Body of pancreas (tissue), 4 donors: ENCODE measurements at regions not wholly inside any gene's neighbourhood (a gene's known extent, or its start where the extent isn't known, plus 50 kb on each side); places are given as distances from the start of the nearest gene placed in this dataset.

ENCODE experiments used
- CTCF ChIP-seq, 7 experiments: fragments of 450-650 bp in 4 of 7; fragments of 200-600 bp in 3 of 7; sonication (generic) in 3 of 7; IDR thresholded peaks; one replicate each; pipeline ENCODE4 v1.5.1; 2016 to 2019; ENCODE audit warnings: antibody characterized with exemption in 7 of 7
- POLR2A ChIP-seq, 3 donors: fragments of 450-650 bp; IDR thresholded peaks; one replicate each; pipeline ENCODE4 v1.6.1; 2016; ENCODE audit warnings: antibody characterized with exemption in 3 of 3, mild to moderate bottlenecking in 2 of 3

- TF ChIP-seq CTCF (IDR thresholded peaks at IDR 0.05) (no peak), POLR2A (IDR thresholded peaks at IDR 0.05) (no peak)
These were observed 95.6 kb upstream of the C1orf87 start for GRCh38 chr1:60169206-60169605.
